C4-2B (cell line): ENCODE measurements at regions not wholly inside any gene's neighbourhood (a gene's known extent, or its start where the extent isn't known, plus 50 kb on each side); places are given as distances from the start of the nearest gene placed in this dataset.

ENCODE experiments used
- H3K27ac ChIP-seq: fragments of 450-650 bp; 2 replicates; pipeline ENCODE4 v1.5.1; 2017
- ZFX ChIP-seq: fragments of 450-650 bp; IDR thresholded peaks from 2 replicates; pipeline ENCODE4 v1.6.1; 2017
- TF ChIP-seq, protein P1 (sequence below): fragments of 450-650 bp; conservative IDR thresholded peaks from 2 replicates; pipeline ENCODE4 v1.5.1; 2017; ENCODE audit warnings: mild to moderate bottlenecking

DNA sequence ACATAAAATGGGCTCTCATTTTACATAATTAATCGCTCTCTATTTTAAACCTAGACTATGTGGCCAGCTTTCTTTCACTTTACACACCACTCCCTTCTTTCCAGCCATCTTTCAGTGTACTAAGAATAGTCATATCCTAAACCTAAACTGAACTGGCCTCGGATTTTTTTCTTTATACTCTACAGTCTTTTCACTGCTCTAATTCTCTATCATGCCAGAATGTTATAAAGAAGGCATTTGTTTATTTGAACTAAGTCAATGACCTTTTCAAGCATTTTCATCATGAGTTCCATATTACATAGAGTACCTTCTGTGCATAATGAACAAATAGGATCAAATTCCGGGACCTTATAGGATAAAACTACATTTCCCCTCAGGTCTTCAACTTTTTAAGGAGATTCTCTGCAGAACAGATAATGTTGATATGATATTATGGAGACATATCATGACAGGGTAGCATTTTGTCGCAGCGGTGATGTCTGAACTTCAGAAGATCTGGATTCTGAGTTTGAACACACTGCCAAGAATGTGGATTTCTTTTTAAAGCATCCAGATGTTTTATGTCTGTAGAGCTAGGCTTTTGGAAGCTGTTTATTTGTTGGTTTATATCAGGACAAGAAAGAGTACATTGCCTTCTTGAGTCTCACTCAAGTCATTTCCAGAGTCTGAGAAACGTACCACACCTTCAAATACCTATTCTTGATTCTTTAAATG lies 1047.3 kb downstream of the MCTP2 start:
- no peak overlapping the region for H3K27ac ChIP-seq
- TF ChIP-seq ZFX, result no peak
- TF ChIP-seq, protein P1, sequence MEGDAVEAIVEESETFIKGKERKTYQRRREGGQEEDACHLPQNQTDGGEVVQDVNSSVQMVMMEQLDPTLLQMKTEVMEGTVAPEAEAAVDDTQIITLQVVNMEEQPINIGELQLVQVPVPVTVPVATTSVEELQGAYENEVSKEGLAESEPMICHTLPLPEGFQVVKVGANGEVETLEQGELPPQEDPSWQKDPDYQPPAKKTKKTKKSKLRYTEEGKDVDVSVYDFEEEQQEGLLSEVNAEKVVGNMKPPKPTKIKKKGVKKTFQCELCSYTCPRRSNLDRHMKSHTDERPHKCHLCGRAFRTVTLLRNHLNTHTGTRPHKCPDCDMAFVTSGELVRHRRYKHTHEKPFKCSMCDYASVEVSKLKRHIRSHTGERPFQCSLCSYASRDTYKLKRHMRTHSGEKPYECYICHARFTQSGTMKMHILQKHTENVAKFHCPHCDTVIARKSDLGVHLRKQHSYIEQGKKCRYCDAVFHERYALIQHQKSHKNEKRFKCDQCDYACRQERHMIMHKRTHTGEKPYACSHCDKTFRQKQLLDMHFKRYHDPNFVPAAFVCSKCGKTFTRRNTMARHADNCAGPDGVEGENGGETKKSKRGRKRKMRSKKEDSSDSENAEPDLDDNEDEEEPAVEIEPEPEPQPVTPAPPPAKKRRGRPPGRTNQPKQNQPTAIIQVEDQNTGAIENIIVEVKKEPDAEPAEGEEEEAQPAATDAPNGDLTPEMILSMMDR, result no peak

GRCh38 chr15:95279277-95280019 lies 1048.1 kb downstream of the MCTP2 start:
- no peak overlapping the region for H3K27ac ChIP-seq
- no peak for TF ChIP-seq ZFX
- TF ChIP-seq, protein P1, result no peak

DNA sequence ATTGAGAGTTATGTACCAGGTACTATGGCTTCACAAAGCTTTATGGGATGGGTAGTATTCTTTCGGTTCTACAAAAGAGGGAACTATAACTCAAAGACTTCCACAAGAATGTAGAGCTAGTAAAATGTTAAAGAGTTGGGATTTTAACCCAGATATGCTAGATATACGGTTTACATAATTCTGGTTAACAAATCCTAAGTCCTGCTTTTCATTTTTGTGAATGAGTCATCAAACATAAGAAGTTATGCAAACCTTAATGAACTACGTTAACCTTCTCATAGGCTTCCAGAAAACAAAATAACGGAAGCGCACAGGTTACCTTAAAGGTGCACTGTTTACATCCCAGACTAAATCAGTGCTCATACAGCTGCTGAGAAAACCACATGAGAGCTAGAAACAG lies 1049.3 kb downstream of the MCTP2 start:
- TF ChIP-seq, protein P1, result no peak
- no peak for TF ChIP-seq ZFX
- no peak overlapping the region for H3K27ac ChIP-seq

GRCh38 chr15:95281470-95281869 lies 1049.0 kb upstream of the NR2F2 start:
- TF ChIP-seq, protein P1, result no peak
- no peak for TF ChIP-seq ZFX
- H3K27ac ChIP-seq, result no peak overlapping the region

GRCh38 chr15:95284492-95284891 lies 1046.0 kb upstream of the NR2F2 start:
- TF ChIP-seq, protein P1, result no peak
- no peak for TF ChIP-seq ZFX
- no peak overlapping the region for H3K27ac ChIP-seq

DNA sequence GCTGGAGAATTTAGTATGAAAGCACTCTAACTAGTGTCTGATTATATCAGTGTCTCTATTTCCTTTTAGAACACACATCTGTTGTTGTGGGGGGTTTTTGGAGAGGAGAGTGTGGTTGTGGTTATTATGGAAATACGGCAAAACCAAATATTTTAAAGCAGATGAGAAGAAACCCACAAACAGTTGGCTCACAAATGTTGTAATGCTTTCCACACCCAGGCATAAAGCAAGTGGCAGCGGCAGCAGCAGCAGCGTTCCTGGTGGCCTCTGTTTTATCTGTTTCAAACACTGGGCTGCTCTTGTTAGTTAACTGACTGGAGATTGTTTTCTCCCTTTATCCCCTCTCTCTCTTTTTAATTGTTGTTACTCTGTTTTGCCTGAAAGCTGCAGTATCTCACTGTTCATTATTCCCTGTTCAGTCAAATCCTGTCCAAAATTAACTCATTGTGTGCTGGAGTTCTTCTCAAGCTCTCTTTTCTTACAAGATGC lies 1045.5 kb upstream of the NR2F2 start:
- no peak overlapping the region for H3K27ac ChIP-seq
- TF ChIP-seq ZFX, result no peak
- TF ChIP-seq, protein P1, result peak; percentile 24

- no peak for TF ChIP-seq ZFX
- TF ChIP-seq, protein P1, result no peak
- no peak overlapping the region for H3K27ac ChIP-seq
Measured at GRCh38 chr15:95286352-95286880, 1044.1 kb upstream of the NR2F2 start.
